ENCODE measurements at regions not wholly inside any gene's neighbourhood (a gene's known extent, or its start where the extent isn't known, plus 50 kb on each side); places are given as distances from the start of the nearest gene placed in this dataset.

- H3K4me1 ChIP-seq (ENCODE audit: insufficient read depth, low read length): no peaks in the 10 kb centered on the region
- no peak overlapping the region for H2BK20ac ChIP-seq (ENCODE audit: low read depth, low read length, poor library complexity, severe bottlenecking)
- H2BK120ac ChIP-seq (ENCODE audit: low read depth, low read length, poor library complexity, severe bottlenecking): no peak overlapping the region
- no peak overlapping the region for H4K8ac ChIP-seq (replicated peaks; ENCODE audit: insufficient read length, low read depth, low read length)
- H4K20me1 ChIP-seq (ENCODE audit: control insufficient read depth, insufficient read depth, insufficient read length): no peaks in the 10 kb centered on the region
- no peak for TF ChIP-seq CTCF (conservative IDR thresholded peaks at IDR 0.05)
- Mint-ChIP-seq H3K27me3 (ENCODE audit: low read depth) (no peaks in the 10 kb centered on the region), H3K9me3 (no peaks in the 10 kb centered on the region), H3K36me3 (ENCODE audit: insufficient read depth in 1 of 3, low read depth in 3 of 3) (no peaks in the 10 kb centered on the region), H3K4me3 (no peak overlapping the region), H3K4me1 (peaks cover 0 to 10% of the 10 kb centered on the region in 2 experiments), H3K27ac (no peak overlapping the region)
- no peak overlapping the region for H3K14ac ChIP-seq (ENCODE audit: insufficient read depth, low read length)
- no peaks in the 10 kb centered on the region for H3K79me1 ChIP-seq (ENCODE audit: insufficient read depth, low read depth, low read length, poor library complexity, severe bottlenecking)
- no peak overlapping the region for H3K27ac ChIP-seq (ENCODE audit: insufficient read length, low read depth, low read length)
- no peaks in the 10 kb centered on the region for H3K23me2 ChIP-seq (ENCODE audit: insufficient read length, low read depth, low read length, poor library complexity, severe bottlenecking)
- H3K18ac ChIP-seq (ENCODE audit: insufficient read length, low read depth, low read length): no peak overlapping the region
- no peak overlapping the region for H2AFZ ChIP-seq (ENCODE audit: low read length)
- WGBS (ENCODE audit: extremely low coverage, insufficient read length, low lambda C conversion rate): no CpG with 5 or more reads among the region's 5 CpGs
- no peak for DNase-seq
- H3K56ac ChIP-seq (ENCODE audit: insufficient read length, low read depth, low read length): no peak overlapping the region
- H2BK12ac ChIP-seq (ENCODE audit: insufficient read length, low read depth, low read length): no peak overlapping the region
- H4K5ac ChIP-seq (ENCODE audit: insufficient read length, low read depth, low read length): no peak overlapping the region
- H3K9ac ChIP-seq (ENCODE audit: extremely low read depth, insufficient read length, low read length): no peak overlapping the region
- no peak overlapping the region for H2AK5ac ChIP-seq (ENCODE audit: insufficient read length, low read length)
- H3K23ac ChIP-seq (ENCODE audit: insufficient read length, low read depth, low read length): no peak overlapping the region
- H3K4ac ChIP-seq (ENCODE audit: low read depth, low read length): no peak overlapping the region
- H4K91ac ChIP-seq (ENCODE audit: insufficient read length, low read depth, low read length): no peak overlapping the region
- no peaks in the 10 kb centered on the region for H3K79me2 ChIP-seq (ENCODE audit: insufficient read depth, low read length)
- H2BK5ac ChIP-seq (ENCODE audit: insufficient read length, low read length): no peak overlapping the region
- no peak overlapping the region for H3K4me2 ChIP-seq (ENCODE audit: insufficient read depth, insufficient read length, low read length)
- no peaks in the 10 kb centered on the region for H3K27me3 ChIP-seq (ENCODE audit: insufficient read depth, low read length)
- H2BK15ac ChIP-seq (ENCODE audit: low read depth, low read length): no peak overlapping the region
- no peaks in the 10 kb centered on the region for H3K9me3 ChIP-seq (ENCODE audit: control insufficient read depth, low read depth, low read length)
- H3T11ph ChIP-seq (ENCODE audit: low read length): no peak overlapping the region
These were observed 1066.1 kb upstream of the SORCS1 start for GRCh38 chr10:108230478-108231170.

Data from H9 (cell line).